Mucosa of descending colon (tissue), 3 donors: ENCODE measurements at regions not wholly inside any gene's neighbourhood (a gene's known extent, or its start where the extent isn't known, plus 50 kb on each side); places are given as distances from the start of the nearest gene placed in this dataset.
A peak's percentile ranks its signal among the peaks of the same experiment; 100 is the strongest.

Experiments
- ATAC-seq: fragments of 200-7000 bp; cut with Tn5 transposase; one replicate; pipeline ENCODE4 v1.9.1; 2020; ENCODE audit warnings: mild to moderate bottlenecking, moderate library complexity
- DNase-seq, 3 donors: peaks; one replicate each; pipeline ENCODE4 v3.0.0-alpha.2; 2020
- H3K36me3 ChIP-seq: fragments of 200-600 bp; one replicate; pipeline ENCODE4 v1.8.0; 2021; ENCODE audit warnings: low read depth, mild to moderate bottlenecking
- H3K4me1 ChIP-seq: fragments of 200-600 bp; one replicate; pipeline ENCODE4 v1.8.0; 2021; ENCODE audit warnings: low read depth, mild to moderate bottlenecking
- H3K4me3 ChIP-seq: fragments of 200-600 bp; one replicate; pipeline ENCODE4 v1.8.0; 2021; ENCODE audit warnings: mild to moderate bottlenecking
- H3K9me3 ChIP-seq: fragments of 200-600 bp; one replicate; pipeline ENCODE4 v1.8.0; 2021; ENCODE audit warnings: mild to moderate bottlenecking
- CTCF ChIP-seq: fragments of 200-600 bp; IDR thresholded peaks from one replicate; pipeline ENCODE4 v1.8.0; 2022; ENCODE audit warnings: antibody characterized with exemption, mild to moderate bottlenecking
- intact Hi-C, 2 donors: fragments of 100-400 bp; cut with DNase I in 1 of 2; cut with micrococcal nuclease in 1 of 2; formaldehyde crosslinking; loops; one replicate each; pipeline versions ENCODE4 v1.11.0 to v1.11.1; 2022; cut with DNase I, micrococcal nuclease
- donor health status: DM: no; HTN: no; CAD: no; lungs with moderate emphysema.
- donor health status: DM: no; HTN: no; CAD: no.
- donor health status: DM: no; HTN: yes; CAD: no.

- no peak for TF ChIP-seq CTCF
- no peaks in the 10 kb centered on the region for H3K36me3 ChIP-seq
- ATAC-seq: peak; percentile 87
Observed at GRCh38 chr18:57087644-57088376, 59.1 kb upstream of the BOD1L2 start.

DNA sequence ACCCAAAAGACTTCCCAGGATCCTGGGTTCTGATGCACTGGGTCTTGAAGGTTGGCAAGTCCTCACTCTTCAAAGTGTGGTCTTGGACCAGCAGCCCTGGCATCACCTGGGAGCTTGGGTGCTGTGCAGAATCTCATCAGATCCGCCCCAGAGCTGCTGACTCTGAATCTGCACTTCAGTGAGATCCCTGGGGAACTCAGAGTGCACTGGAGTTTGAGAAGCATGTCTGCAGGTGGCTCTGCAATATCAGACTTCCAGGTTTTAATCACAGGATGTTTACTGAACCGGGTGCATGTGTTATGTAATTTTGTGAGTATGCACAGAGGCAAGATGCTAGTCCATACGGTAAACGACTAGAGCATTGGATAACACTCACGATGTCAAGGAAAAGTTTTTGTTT, 58.0 kb upstream of the BOD1L2 start:
- intact Hi-C loops: no loop called here
- Histone ChIP-seq H3K4me3 (no peak overlapping the region), H3K36me3 (no peaks in the 10 kb centered on the region), H3K4me1 (peaks cover 3% of the 10 kb centered on the region), H3K9me3 (no peaks in the 10 kb centered on the region)
- DNase-seq: no peak
- TF ChIP-seq CTCF: no peak
- no peak for ATAC-seq

More at GRCh38 chr18:57087644-57088376, 59.1 kb upstream of the BOD1L2 start:
- no peaks in the 10 kb centered on the region for H3K9me3 ChIP-seq
- H3K4me3 ChIP-seq: no peak overlapping the region
- peaks cover 3% of the 10 kb centered on the region for H3K4me1 ChIP-seq
- intact Hi-C loops: no loop called here
- peak in 2 of 3 donors; percentile 5 to 55 for DNase-seq

GRCh38 chr18:57089702-57090101, 57.2 kb upstream of the BOD1L2 start:
- no peak for ATAC-seq
- TF ChIP-seq CTCF: no peak
- no peak for DNase-seq
- Histone ChIP-seq H3K4me3 (no peak overlapping the region), H3K9me3 (no peaks in the 10 kb centered on the region), H3K36me3 (no peaks in the 10 kb centered on the region), H3K4me1 (peaks cover 3% of the 10 kb centered on the region)
- intact Hi-C loops: no loop called here

DNA sequence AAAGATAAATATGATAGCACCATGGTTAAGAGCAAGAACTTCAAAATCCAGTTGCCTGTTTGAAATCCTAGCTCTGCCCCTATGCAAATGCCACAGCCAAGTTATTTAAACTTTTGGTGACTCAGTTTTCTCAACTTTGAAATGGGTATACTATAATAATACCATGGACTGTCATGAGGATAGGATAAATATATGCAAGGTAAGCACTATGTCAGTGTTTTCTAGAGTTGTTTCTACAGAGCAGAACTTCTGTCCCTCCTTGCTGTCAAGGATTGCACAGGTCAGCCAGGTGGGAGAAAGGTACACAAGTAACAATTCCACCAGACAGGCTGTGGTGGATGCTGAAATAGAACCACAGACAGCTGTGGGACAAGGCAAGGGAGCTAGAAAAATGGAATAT, 55.7 kb upstream of the BOD1L2 start:
- Histone ChIP-seq H3K36me3 (no peaks in the 10 kb centered on the region), H3K4me1 (peaks cover 3% of the 10 kb centered on the region), H3K4me3 (no peak overlapping the region), H3K9me3 (no peaks in the 10 kb centered on the region)
- TF ChIP-seq CTCF: no peak
- ATAC-seq: no peak
- intact Hi-C loops: no loop called here
- DNase-seq: no peak

- Histone ChIP-seq H3K4me1 (no peaks in the 10 kb centered on the region), H3K9me3 (no peaks in the 10 kb centered on the region), H3K4me3 (no peak overlapping the region), H3K36me3 (no peaks in the 10 kb centered on the region)
- DNase-seq: no peak
- intact Hi-C loops: no loop called here
- ATAC-seq: no peak
- TF ChIP-seq CTCF: no peak
Observed at GRCh38 chr18:57094175-57094574, 52.7 kb upstream of the BOD1L2 start.

- ATAC-seq: no peak
- TF ChIP-seq CTCF: no peak
- intact Hi-C loops: no loop called here
- DNase-seq: no peak
- H3K36me3 ChIP-seq: no peaks in the 10 kb centered on the region
- H3K4me3 ChIP-seq: no peak overlapping the region
- H3K9me3 ChIP-seq: no peaks in the 10 kb centered on the region
- no peaks in the 10 kb centered on the region for H3K4me1 ChIP-seq
Observed at GRCh38 chr18:57095884-57096283, 51.0 kb upstream of the BOD1L2 start.
